Endothelial cell (in vitro differentiated cells): ENCODE measurements at regions not wholly inside any gene's neighbourhood (a gene's known extent, or its start where the extent isn't known, plus 50 kb on each side); places are given as distances from the start of the nearest gene placed in this dataset.

ENCODE experiments used
- DNase-seq: peaks from one replicate; pipeline ENCODE4 v3.0.0; 2021; ENCODE audit warnings: low spot score
- H3K27ac Mint-ChIP-seq: one replicate; pipeline ENCODE4 v1.8.0; 2021; ENCODE audit warnings: mixed read lengths, inconsistent platforms; ENCODE audit not compliant: unreplicated experiment
- H3K27me3 Mint-ChIP-seq: one replicate; pipeline ENCODE4 v1.8.0; 2021; ENCODE audit warnings: mild to moderate bottlenecking, moderate library complexity, mixed read lengths, inconsistent platforms; ENCODE audit not compliant: unreplicated experiment
- H3K36me3 Mint-ChIP-seq: one replicate; pipeline ENCODE4 v1.8.0; 2021; ENCODE audit warnings: mild to moderate bottlenecking, low read depth, mixed read lengths, inconsistent platforms; ENCODE audit not compliant: unreplicated experiment
- H3K4me1 Mint-ChIP-seq: one replicate; pipeline ENCODE4 v1.8.0; 2021; ENCODE audit warnings: mild to moderate bottlenecking, mixed read lengths, inconsistent platforms; ENCODE audit not compliant: unreplicated experiment
- H3K4me3 Mint-ChIP-seq: one replicate; pipeline ENCODE4 v1.8.0; 2021; ENCODE audit warnings: mild to moderate bottlenecking, mixed read lengths, inconsistent platforms; ENCODE audit not compliant: unreplicated experiment
- H3K9me3 Mint-ChIP-seq: one replicate; pipeline ENCODE4 v1.8.0; 2021; ENCODE audit warnings: mixed read lengths, inconsistent platforms; ENCODE audit not compliant: unreplicated experiment
- CTCF ChIP-seq: fragments of 200-600 bp; sonication (generic); IDR thresholded peaks from one replicate; pipeline ENCODE4 v1.5.0; 2021; ENCODE audit warnings: antibody characterized with exemption; ENCODE audit not compliant: unreplicated experiment

- H3K4me3 Mint-ChIP-seq, result no peak overlapping the region
- DNase-seq, result no peak
- no peaks in the 10 kb centered on the region for H3K9me3 Mint-ChIP-seq
- H3K27ac Mint-ChIP-seq, result no peak overlapping the region
- no peaks in the 10 kb centered on the region for H3K27me3 Mint-ChIP-seq
- no peaks in the 10 kb centered on the region for H3K36me3 Mint-ChIP-seq
- no peaks in the 10 kb centered on the region for H3K4me1 Mint-ChIP-seq
- no peak for TF ChIP-seq CTCF
These were observed 1084.1 kb downstream of the FAM133A start for GRCh38 chrX:94758130-94758529.

- H3K27ac Mint-ChIP-seq, result no peak overlapping the region
- DNase-seq, result no peak
- H3K36me3 Mint-ChIP-seq, result no peaks in the 10 kb centered on the region
- H3K4me3 Mint-ChIP-seq, result no peak overlapping the region
- H3K4me1 Mint-ChIP-seq, result no peaks in the 10 kb centered on the region
- no peak for TF ChIP-seq CTCF
- no peaks in the 10 kb centered on the region for H3K27me3 Mint-ChIP-seq
- H3K9me3 Mint-ChIP-seq, result no peaks in the 10 kb centered on the region
These were observed 1101.6 kb downstream of the FAM133A start for GRCh38 chrX:94775640-94776039.

DNA sequence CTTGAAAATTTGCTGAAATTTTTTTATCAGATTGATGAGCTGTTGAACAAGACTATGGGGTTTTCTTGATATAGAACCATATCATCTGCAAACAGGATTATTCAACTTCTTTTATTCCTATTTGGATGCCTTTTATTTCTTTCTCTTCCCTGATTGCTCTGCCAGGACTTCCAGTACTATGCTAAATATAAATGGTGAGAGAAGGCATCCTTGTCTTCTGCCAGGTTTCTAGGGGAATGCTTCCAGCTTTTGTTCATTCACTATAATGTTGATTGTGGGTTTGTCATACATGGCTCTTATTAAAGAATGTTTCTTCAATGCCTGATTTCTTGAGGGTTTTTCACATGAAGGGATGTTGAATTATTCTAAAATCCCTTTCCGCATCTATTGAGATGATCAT, 1139.5 kb downstream of the FAM133A start:
- no peak overlapping the region for H3K27ac Mint-ChIP-seq
- no peaks in the 10 kb centered on the region for H3K9me3 Mint-ChIP-seq
- H3K4me1 Mint-ChIP-seq, result no peaks in the 10 kb centered on the region
- peaks cover 2% of the 10 kb centered on the region for H3K27me3 Mint-ChIP-seq
- DNase-seq, result no peak
- TF ChIP-seq CTCF, result no peak
- no peaks in the 10 kb centered on the region for H3K36me3 Mint-ChIP-seq
- no peak overlapping the region for H3K4me3 Mint-ChIP-seq

GRCh38 chrX:94814216-94814615, 1140.2 kb downstream of the FAM133A start:
- TF ChIP-seq CTCF, result no peak
- Mint-ChIP-seq H3K36me3 (no peaks in the 10 kb centered on the region), H3K27me3 (peaks cover 2% of the 10 kb centered on the region), H3K4me3 (no peak overlapping the region), H3K4me1 (no peaks in the 10 kb centered on the region), H3K9me3 (no peaks in the 10 kb centered on the region), H3K27ac (no peak overlapping the region)
- DNase-seq, result no peak

DNA sequence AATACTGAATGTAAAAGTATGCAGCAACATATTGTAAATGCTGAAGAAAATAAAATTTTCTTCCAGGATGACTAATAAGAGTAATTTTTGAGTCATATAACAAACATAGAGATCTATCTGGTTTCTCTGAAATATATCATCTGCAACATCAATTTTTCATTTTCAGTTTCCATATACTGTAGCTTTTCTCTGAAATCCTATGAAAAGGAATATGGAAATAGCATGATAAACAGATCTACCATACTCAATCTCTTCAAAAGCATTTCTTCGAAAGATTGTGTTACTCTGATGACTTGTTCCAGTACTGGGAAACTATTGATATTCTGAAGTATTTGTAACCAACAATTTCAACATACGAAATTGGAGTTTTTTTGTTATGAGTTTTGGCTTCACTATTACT, 1156.7 kb downstream of the FAM133A start:
- Mint-ChIP-seq H3K36me3 (no peaks in the 10 kb centered on the region), H3K27me3 (no peaks in the 10 kb centered on the region), H3K27ac (no peak overlapping the region), H3K4me1 (no peaks in the 10 kb centered on the region), H3K4me3 (no peak overlapping the region), H3K9me3 (no peaks in the 10 kb centered on the region)
- no peak for DNase-seq
- no peak for TF ChIP-seq CTCF
